ENCODE measurements at regions not wholly inside any gene's neighbourhood (a gene's known extent, or its start where the extent isn't known, plus 50 kb on each side); places are given as distances from the start of the nearest gene placed in this dataset.

- TF ChIP-seq POLR2AphosphoS5 (IDR thresholded peaks at IDR 0.05; ENCODE audit: low read depth, low read length) (no peak), TCF7L2 (IDR thresholded peaks at IDR 0.05; ENCODE audit: low read depth, low read length) (no peak), CTCF (IDR thresholded peaks at IDR 0.05) (no peak)
Observed at GRCh38 chr1:25003457-25004190, 73.5 kb upstream of the RUNX3 start.
